ENCODE measurements at regions not wholly inside any gene's neighbourhood (a gene's known extent, or its start where the extent isn't known, plus 50 kb on each side); places are given as distances from the start of the nearest gene placed in this dataset.

DNA sequence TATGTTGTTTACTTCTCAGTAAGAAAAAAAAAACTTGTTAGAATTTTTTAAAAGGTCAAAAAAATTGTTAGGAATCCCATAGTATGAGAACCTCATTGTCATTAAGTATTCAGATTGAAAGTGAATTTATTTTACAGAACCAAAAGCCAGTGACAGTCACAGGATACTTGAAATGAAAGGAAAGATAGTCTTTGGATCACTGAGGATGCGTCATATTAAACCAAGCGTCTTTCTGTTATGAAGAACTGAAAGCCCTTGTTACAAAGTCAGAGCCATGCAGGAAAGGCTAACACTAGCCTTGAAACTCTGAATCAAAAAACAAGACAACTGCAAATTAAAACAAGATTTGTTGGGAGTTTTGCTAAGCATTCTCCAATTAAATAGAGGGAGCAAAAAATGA is 1348.0 kb upstream of the SLC10A2 start:
- intact Hi-C loops (cut with DNase I; ENCODE audit: low total_unique reads) = no loop called here
- TF ChIP-seq POLR2A (IDR thresholded peaks at IDR 0.05) = no peak
- TF ChIP-seq, protein P1, sequence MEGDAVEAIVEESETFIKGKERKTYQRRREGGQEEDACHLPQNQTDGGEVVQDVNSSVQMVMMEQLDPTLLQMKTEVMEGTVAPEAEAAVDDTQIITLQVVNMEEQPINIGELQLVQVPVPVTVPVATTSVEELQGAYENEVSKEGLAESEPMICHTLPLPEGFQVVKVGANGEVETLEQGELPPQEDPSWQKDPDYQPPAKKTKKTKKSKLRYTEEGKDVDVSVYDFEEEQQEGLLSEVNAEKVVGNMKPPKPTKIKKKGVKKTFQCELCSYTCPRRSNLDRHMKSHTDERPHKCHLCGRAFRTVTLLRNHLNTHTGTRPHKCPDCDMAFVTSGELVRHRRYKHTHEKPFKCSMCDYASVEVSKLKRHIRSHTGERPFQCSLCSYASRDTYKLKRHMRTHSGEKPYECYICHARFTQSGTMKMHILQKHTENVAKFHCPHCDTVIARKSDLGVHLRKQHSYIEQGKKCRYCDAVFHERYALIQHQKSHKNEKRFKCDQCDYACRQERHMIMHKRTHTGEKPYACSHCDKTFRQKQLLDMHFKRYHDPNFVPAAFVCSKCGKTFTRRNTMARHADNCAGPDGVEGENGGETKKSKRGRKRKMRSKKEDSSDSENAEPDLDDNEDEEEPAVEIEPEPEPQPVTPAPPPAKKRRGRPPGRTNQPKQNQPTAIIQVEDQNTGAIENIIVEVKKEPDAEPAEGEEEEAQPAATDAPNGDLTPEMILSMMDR (IDR thresholded peaks at IDR 0.05) = no peak
- 82 to 89% methylated on average over 2 of the region's 2 CpGs for WGBS, 2 donors

DNA sequence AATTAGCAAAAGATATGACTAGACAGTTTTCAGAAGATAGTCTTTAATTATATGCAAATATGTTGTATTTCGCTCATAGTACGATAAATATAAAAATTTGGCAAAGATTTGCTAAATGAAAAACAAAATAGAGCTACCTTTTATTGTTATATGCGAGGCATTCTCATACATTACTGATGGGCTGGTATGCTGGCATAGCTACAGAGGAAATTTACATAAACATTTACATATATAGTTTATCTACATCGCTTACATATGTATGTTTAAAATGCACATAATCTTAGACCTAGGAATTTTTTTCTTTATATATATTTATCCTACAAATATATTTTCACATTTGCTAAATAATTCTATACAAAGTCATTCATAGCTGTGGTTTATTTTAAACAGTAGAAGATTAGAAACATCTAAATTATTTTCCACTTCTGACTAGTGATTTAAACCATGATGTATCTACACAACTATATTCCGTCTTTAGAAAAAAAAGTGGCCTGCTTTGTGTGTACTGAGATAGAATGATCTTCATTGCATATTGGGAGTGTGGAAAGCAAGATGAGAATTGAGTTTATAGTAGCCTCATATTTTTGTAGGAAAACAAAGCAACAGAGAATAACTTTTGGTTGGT is 1345.0 kb upstream of the SLC10A2 start:
- TF ChIP-seq, protein P1 (IDR thresholded peaks at IDR 0.05) = no peak
- TF ChIP-seq POLR2A (IDR thresholded peaks at IDR 0.05) = no peak
- no peak for DNase-seq (ENCODE audit: low spot score in 2 of 2)
- H3K4me3 ChIP-seq (ENCODE audit: low read depth, poor library complexity, severe bottlenecking) = no peak overlapping the region
- intact Hi-C loops (cut with DNase I; ENCODE audit: low total_unique reads) = no loop called here
- WGBS, 2 donors = 85 to 86% methylated on average over 5 of the region's 5 CpGs

More for the DNA sequence above, 1348.0 kb upstream of the SLC10A2 start:
- no peak for DNase-seq (ENCODE audit: low spot score in 2 of 2)
- no peak overlapping the region for H3K4me3 ChIP-seq (ENCODE audit: low read depth, poor library complexity, severe bottlenecking)

DNA sequence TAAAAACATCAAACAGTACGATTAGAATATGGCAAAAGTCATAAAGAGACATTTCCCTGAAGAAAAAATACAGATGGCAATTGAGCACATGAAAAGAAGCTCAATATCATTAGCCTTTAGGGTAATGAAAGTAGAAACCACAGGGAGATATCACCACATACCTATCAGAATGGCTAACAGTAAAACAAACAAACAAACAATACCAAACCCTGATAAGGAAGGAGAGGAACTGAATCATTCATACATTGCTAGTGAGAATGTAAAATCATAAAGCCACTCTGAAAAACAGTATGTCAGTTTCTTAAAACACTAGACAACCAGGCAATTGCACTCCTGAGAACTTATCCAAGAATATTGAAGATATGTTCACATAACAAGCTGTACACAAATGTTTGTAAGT is 1342.5 kb upstream of the SLC10A2 start:
- WGBS, 2 donors = 46 to 62% methylated on average over 1 of the region's 1 CpG
- intact Hi-C loops (cut with DNase I; ENCODE audit: low total_unique reads) = no loop called here
- TF ChIP-seq, protein P1 (IDR thresholded peaks at IDR 0.05) = no peak
- no peak for TF ChIP-seq POLR2A (IDR thresholded peaks at IDR 0.05)
- H3K4me3 ChIP-seq (ENCODE audit: low read depth, poor library complexity, severe bottlenecking) = no peak overlapping the region
- no peak for DNase-seq (ENCODE audit: low spot score in 2 of 2)

DNA sequence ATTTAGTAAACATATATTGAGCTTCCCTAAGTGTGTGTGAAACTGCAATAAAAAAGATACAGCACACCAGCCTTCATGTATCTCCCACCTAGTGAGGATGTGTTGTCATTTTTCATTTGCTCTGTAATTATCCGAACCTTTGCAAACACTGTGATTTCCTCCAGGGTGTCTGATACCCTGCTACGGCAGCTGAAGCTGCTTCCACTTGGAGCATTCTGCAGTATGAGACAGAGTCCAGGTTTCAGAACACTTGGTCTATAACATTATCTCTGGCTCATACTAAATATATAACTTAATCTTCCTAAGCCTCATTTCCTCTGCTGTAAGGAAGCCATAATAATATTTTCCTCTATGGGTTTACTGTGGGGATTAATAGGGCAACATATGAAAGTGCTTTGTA is 1338.1 kb upstream of the SLC10A2 start:
- TF ChIP-seq POLR2A (IDR thresholded peaks at IDR 0.05) = no peak
- DNase-seq (ENCODE audit: low spot score in 2 of 2) = no peak
- H3K4me3 ChIP-seq (ENCODE audit: low read depth, poor library complexity, severe bottlenecking) = no peak overlapping the region
- WGBS, 2 donors = 78 to 85% methylated on average over 2 of the region's 2 CpGs
- intact Hi-C loops (cut with DNase I; ENCODE audit: low total_unique reads) = no loop called here

DNA sequence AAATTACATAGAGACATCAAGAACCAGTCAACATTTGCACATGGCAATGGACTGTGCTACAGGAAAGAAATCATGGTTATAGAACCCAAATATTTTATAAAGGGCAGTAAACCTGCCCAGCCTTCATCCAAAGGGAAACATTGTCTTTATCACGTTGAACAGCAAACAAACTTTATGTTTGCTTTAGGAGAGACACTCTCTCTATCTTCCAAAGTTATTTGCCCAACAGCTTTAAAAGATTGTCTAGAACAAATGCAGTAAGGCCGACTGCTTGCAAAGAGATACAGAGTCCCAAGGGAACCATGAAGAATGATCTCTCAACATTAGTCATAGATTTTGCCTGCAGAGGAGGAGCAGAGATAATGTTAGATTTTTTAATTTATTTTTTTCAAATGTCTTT is 1323.5 kb upstream of the SLC10A2 start:
- WGBS, 2 donors = 69 to 72% methylated on average over 2 of the region's 2 CpGs
- intact Hi-C loops (cut with DNase I; ENCODE audit: low total_unique reads) = no loop called here
- DNase-seq (ENCODE audit: low spot score in 2 of 2) = no peak
- no peak overlapping the region for H3K4me3 ChIP-seq (ENCODE audit: low read depth, poor library complexity, severe bottlenecking)
- TF ChIP-seq, protein P1 (IDR thresholded peaks at IDR 0.05) = no peak
- TF ChIP-seq POLR2A (IDR thresholded peaks at IDR 0.05) = no peak

DNA sequence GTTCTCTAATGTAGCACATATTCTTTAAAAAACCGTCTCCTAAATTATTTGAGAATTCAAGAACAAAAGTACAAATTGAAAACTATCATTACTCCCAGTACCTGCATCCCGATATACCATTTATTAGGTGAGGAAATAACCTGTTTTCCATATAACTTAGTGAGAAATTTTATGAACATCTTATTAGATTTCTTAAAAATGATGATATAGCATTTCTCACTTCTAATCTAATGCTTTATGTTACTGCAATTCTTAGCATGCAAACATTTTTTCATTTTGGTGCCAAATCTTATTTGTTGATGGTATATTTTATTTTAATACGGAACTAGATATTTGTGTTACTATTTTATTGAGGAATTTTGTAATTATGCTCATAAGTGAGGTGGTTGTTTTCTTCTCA is 1321.3 kb upstream of the SLC10A2 start:
- intact Hi-C loops (cut with DNase I; ENCODE audit: low total_unique reads) = no loop called here
- H3K4me3 ChIP-seq (ENCODE audit: low read depth, poor library complexity, severe bottlenecking) = no peak overlapping the region
- WGBS, 2 donors = 88 to 90% methylated on average over 3 of the region's 3 CpGs
- DNase-seq (ENCODE audit: low spot score in 2 of 2) = no peak
- TF ChIP-seq, protein P1 (IDR thresholded peaks at IDR 0.05) = no peak
- no peak for TF ChIP-seq POLR2A (IDR thresholded peaks at IDR 0.05)

Data from lower leg skin (tissue), 4 donors.